A673 (cell line): ENCODE measurements at regions not wholly inside any gene's neighbourhood (a gene's known extent, or its start where the extent isn't known, plus 50 kb on each side); places are given as distances from the start of the nearest gene placed in this dataset.

Experiments used
- CTCF ChIP-seq: fragments of 300-800, 200-600 bp; sonication (generic); conservative IDR thresholded peaks from 2 replicates; pipeline ENCODE4 v1.5.1; 2017; ENCODE audit warnings: low read depth, mild to moderate bottlenecking, antibody characterized with exemption, low read length, moderate library complexity, mixed read lengths
- EZH2 ChIP-seq: fragments of 200-600 bp; sonication (generic); IDR thresholded peaks from 2 replicates; pipeline ENCODE4 v1.6.1; 2017; ENCODE audit warnings: borderline replicate concordance, low read depth, mild to moderate bottlenecking, mixed read lengths, antibody characterized with exemption, low read length; ENCODE audit not compliant: poor library complexity, severe bottlenecking

- TF ChIP-seq CTCF (no peak), EZH2 (no peak)
Measured at GRCh38 chr15:59818336-59818735, 129.2 kb upstream of the BNIP2 start.
